ENCODE measurements at regions not wholly inside any gene's neighbourhood (a gene's known extent, or its start where the extent isn't known, plus 50 kb on each side); places are given as distances from the start of the nearest gene placed in this dataset.

DNA sequence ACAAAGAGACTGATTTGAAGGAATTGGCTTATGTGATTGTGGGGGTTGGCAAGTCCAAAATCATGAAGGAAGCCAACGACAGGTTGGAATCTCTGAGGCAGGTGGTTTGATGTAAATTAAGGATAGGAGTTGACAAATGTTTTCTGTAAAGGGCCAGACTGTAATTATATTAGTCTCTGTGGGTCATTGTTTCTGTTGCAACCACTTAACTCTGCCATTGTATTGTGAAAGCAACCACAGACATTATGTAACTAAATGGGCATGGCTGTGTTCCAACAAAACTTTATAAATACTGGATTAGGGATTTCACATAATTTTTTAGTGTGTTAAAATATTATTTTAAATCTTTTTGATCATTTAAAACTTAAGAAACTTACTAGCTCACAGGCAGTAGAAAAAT, 199.2 kb upstream of the MYLIP start:
- Mint-ChIP-seq H3K4me1 (ENCODE audit: low read depth) (peaks cover 30% of the 10 kb centered on the region), H3K27me3 (no peaks in the 10 kb centered on the region), H3K4me3 (no peak overlapping the region), H3K36me3 (ENCODE audit: low read depth) (peaks cover 7% of the 10 kb centered on the region), H3K27ac (no peak overlapping the region), H3K9me3 (peaks cover 33% of the 10 kb centered on the region)
- intact Hi-C loops (cut with micrococcal nuclease), result no loop called here

DNA sequence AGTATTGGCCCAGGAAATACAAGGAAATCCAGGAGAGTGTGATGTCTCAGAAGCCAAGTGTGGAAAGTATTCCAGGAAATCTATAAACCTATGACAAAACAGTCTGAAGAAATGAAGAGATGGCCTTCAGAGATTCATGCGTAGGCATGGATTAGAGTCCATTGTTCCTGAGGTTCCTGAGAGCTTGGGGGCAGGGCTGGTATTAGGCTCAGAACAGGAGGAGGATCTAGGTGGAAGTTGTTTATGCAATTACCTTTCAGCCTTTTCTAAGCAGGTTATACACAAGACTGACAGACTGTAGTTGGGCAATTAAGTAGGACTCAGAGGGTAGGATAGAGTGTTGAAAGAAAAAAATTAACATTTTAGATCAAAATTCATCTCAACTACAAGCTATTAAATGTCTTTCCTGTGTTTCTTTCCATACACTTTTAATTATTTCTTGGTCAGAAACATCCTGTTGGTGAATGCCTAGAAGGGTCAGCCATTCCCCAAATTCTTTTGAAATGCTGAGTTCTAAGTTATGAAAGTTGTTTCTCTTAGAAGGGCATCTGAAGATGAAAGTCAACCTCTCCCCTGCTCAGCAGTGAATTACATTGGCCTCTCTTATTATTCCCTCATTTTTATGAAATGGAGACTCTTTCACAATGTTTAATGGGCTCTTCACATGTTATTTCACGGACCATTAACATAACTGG, 201.2 kb upstream of the MYLIP start:
- H3K27ac Mint-ChIP-seq, result no peak overlapping the region
- peaks cover 38% of the 10 kb centered on the region for H3K9me3 Mint-ChIP-seq
- H3K4me1 Mint-ChIP-seq (ENCODE audit: low read depth), result peaks cover 30% of the 10 kb centered on the region
- intact Hi-C loops (cut with micrococcal nuclease), result no loop called here
- peaks cover 7% of the 10 kb centered on the region for H3K36me3 Mint-ChIP-seq (ENCODE audit: low read depth)
- no peaks in the 10 kb centered on the region for H3K27me3 Mint-ChIP-seq
- no peak overlapping the region for H3K4me3 Mint-ChIP-seq

DNA sequence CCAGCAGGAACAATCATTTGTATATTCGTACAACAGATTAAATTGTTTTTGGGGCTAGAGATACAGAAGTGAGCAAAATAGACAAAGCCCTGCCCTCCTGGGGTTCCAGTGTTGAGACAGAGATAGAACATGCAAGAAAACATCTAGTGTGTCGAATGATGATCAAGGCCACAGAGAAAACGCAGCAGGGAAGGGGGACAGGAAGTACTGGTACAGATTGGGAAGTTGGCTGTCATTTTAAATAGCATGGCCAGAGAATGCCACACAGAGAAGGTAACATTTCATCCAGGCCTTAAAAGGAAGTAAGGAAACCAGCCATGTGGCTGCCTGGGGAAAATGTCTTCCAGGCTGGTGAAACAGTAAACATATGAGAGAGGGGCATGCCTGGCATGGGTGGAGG, 202.6 kb upstream of the MYLIP start:
- H3K9me3 Mint-ChIP-seq, result peaks cover 26% of the 10 kb centered on the region
- H3K4me3 Mint-ChIP-seq, result no peak overlapping the region
- H3K4me1 Mint-ChIP-seq (ENCODE audit: low read depth), result peaks cover 35% of the 10 kb centered on the region
- no peaks in the 10 kb centered on the region for H3K27me3 Mint-ChIP-seq
- intact Hi-C loops (cut with micrococcal nuclease), result no loop called here
- H3K27ac Mint-ChIP-seq, result no peak overlapping the region
- peaks cover 2% of the 10 kb centered on the region for H3K36me3 Mint-ChIP-seq (ENCODE audit: low read depth)

DNA sequence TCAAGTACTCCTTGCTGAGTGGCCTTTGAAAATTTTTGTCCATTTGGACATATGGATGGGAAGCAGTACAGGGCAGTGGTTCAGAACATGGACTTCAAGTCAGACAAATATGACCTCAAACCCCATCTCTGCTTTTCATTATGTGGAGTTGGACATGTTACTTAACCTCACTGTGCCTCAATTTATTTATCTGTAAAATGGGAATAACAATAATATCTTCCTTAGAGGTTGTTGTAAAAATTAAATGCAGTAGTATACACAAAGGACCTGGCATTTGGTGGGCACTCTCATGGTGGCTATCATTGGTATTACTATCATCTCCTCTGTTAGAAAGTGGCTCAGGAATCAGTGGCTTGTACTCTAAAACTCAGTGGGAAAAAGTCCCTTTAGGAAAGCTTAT, 204.0 kb upstream of the MYLIP start:
- Mint-ChIP-seq H3K4me1 (ENCODE audit: low read depth) (peaks cover 35% of the 10 kb centered on the region), H3K36me3 (ENCODE audit: low read depth) (no peaks in the 10 kb centered on the region), H3K27ac (no peak overlapping the region), H3K9me3 (peaks cover 18% of the 10 kb centered on the region), H3K4me3 (no peak overlapping the region), H3K27me3 (no peaks in the 10 kb centered on the region)
- intact Hi-C loops (cut with micrococcal nuclease), result no loop called here

DNA sequence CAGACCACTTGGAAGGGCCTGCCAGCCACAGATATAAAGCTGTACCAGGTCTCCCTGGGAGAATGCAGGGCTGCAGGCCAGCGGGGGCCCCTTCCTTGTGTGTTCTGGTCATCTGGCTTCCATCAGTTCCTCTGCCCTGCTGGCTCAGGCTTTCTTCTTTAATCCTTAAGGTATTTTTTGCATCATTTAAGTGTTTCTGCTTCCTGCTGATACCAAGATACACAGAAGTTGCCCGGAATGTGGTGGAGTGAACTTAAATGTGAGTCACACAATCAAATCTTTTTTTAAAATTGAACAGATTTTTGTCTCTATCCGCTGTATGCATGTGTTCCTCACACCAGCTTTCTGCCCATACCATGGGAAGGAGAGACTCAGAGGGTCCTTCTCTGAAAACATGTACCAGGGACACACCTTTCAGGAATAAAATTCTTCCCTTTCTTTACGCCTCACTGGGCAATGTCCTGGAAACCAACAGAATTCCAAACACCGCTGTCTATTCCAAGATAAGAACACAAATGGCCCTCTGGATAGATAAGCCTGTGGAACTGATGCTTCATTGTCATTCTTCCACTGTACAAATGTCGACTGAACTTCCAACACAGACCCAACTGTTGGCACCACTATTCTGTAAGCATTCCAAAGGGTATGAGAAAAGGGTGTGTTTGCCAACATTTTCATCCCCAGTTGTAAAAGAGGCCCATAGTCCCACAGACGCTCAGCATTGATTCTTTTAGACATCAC, 206.2 kb upstream of the MYLIP start:
- Mint-ChIP-seq H3K27me3 (no peaks in the 10 kb centered on the region), H3K9me3 (peaks cover 18% of the 10 kb centered on the region), H3K4me3 (no peak overlapping the region), H3K27ac (no peak overlapping the region), H3K36me3 (ENCODE audit: low read depth) (no peaks in the 10 kb centered on the region), H3K4me1 (ENCODE audit: low read depth) (peaks cover 22% of the 10 kb centered on the region)
- intact Hi-C loops (cut with micrococcal nuclease), result no loop called here

DNA sequence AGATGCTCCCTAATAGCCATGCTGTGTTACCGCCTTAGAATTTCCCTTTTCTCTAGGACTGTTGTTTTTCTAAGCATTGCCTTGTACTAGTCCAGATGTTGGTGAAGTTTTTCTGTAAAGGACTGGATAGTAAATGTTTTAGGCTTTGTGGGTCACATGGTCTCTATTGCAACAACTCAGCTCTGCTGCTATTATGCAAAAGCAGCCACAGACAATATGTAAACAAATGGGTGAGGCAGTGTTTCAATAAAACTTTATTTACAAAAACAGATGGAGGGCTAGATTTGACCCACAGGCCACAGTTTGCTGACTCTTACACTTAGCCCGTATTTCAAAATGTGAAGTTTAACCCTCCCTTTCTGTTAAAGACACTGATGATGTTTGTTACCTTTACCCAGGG, 207.6 kb upstream of the MYLIP start:
- H3K4me1 Mint-ChIP-seq (ENCODE audit: low read depth), result peaks cover 8% of the 10 kb centered on the region
- H3K9me3 Mint-ChIP-seq, result peaks cover 7% of the 10 kb centered on the region
- intact Hi-C loops (cut with micrococcal nuclease), result no loop called here
- H3K27me3 Mint-ChIP-seq, result no peaks in the 10 kb centered on the region
- H3K4me3 Mint-ChIP-seq, result no peak overlapping the region
- H3K27ac Mint-ChIP-seq, result no peak overlapping the region
- H3K36me3 Mint-ChIP-seq (ENCODE audit: low read depth), result no peaks in the 10 kb centered on the region

DNA sequence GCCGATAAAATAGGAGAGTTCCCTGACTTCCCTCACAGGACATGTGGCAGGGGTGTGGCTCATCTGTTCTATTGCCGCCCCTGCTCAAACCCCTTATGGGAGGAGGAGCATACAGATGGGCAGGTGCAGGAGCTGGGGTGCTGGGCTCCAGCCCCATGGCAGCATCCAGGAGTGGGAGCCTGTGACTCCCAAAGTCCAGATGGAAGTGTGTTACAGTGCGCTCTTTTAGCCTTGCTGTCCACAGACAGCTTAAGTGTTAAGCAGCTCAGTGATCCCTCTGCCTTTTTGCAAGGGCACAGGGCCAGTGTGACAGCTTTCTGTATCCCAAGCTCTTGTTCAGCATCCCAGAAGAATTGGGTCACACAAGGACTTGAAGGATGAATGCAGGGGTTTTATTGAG, 212.3 kb upstream of the MYLIP start:
- no peak overlapping the region for H3K4me3 Mint-ChIP-seq
- no peaks in the 10 kb centered on the region for H3K36me3 Mint-ChIP-seq (ENCODE audit: low read depth)
- H3K9me3 Mint-ChIP-seq, result no peaks in the 10 kb centered on the region
- intact Hi-C loops (cut with micrococcal nuclease), result no loop called here
- no peaks in the 10 kb centered on the region for H3K27me3 Mint-ChIP-seq
- no peak overlapping the region for H3K27ac Mint-ChIP-seq
- H3K4me1 Mint-ChIP-seq (ENCODE audit: low read depth), result peaks cover 10% of the 10 kb centered on the region

DNA sequence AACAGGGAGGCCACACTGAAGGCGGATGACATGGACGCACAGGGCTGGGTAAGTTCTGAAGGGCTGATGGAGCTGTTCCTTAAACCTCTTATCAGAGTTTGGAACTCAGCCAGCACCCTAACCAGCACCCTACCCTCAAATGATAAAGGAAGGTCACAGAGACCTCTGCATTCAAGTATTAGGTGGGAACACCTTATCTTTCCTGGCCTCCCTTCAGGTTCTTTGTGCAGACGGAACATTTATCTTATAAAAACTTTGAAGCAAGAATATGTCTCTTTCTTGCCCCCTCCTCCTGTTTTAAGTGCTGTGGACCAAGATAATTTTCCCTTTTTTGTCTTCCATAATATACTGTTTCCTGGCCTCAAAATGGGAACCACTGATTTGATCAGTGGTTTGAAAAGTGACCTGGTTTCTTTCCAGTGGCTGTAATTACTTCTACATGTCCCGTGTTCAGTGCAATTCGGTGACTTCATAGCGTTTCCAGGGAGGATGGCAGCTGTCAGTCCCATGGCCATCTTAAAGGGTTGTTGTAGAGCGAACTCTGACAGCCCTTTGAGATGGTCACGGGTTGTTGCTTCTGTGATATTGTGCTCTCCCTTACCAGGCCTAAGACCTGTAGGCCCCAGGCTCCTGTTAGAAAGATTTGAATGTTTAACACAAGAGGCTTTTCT, 213.2 kb upstream of the MYLIP start:
- Mint-ChIP-seq H3K4me3 (no peak overlapping the region), H3K36me3 (ENCODE audit: low read depth) (no peaks in the 10 kb centered on the region), H3K27me3 (no peaks in the 10 kb centered on the region), H3K9me3 (no peaks in the 10 kb centered on the region), H3K27ac (no peak overlapping the region), H3K4me1 (ENCODE audit: low read depth) (peaks cover 10% of the 10 kb centered on the region)
- intact Hi-C loops (cut with micrococcal nuclease), result no loop called here

DNA sequence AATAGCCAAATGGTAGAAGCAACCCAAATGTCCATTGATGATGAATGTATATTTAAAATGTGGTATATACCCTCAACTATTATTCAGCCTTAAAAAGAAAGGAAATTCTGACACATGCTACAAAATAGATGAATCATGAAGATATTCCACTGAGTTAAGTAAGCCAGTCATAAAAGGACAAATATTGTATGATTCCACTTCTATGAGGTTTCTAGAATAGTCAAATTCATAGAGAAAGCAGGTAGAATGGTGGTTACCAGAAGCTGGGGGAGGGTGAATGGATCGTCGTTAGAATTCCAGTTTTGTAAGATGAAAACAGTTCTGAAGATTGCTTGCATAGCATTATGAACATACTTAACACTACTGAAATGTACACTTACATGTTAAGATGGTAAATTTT, 214.3 kb upstream of the MYLIP start:
- Mint-ChIP-seq H3K9me3 (no peaks in the 10 kb centered on the region), H3K36me3 (ENCODE audit: low read depth) (no peaks in the 10 kb centered on the region), H3K4me3 (no peak overlapping the region), H3K27me3 (no peaks in the 10 kb centered on the region), H3K27ac (no peak overlapping the region), H3K4me1 (ENCODE audit: low read depth) (peaks cover 10% of the 10 kb centered on the region)
- intact Hi-C loops (cut with micrococcal nuclease), result no loop called here

DNA sequence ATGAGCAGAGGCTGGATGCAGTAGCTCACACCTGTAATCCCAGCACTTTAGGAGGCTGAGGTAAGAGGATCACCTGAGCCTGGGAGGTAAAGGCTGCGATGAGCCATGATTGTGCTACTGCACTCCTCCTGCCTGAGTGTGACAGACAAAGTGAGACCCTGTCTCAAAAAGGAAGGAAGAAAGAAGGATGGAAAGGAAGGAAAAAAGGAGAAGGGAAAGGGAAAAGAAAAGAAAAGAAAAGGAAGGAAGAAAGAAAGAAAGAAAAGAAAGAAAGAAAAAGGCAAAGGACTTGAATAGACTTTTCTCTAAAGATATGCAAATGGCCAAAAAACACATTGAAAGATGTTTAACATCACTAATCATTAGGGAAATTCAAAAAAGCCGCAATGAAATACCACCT, 215.3 kb upstream of the MYLIP start:
- H3K4me1 Mint-ChIP-seq (ENCODE audit: low read depth), result peaks cover 10% of the 10 kb centered on the region
- H3K27me3 Mint-ChIP-seq, result no peaks in the 10 kb centered on the region
- no peak overlapping the region for H3K4me3 Mint-ChIP-seq
- no peaks in the 10 kb centered on the region for H3K9me3 Mint-ChIP-seq
- H3K27ac Mint-ChIP-seq, result no peak overlapping the region
- intact Hi-C loops (cut with micrococcal nuclease), result no loop called here
- no peaks in the 10 kb centered on the region for H3K36me3 Mint-ChIP-seq (ENCODE audit: low read depth)

DNA sequence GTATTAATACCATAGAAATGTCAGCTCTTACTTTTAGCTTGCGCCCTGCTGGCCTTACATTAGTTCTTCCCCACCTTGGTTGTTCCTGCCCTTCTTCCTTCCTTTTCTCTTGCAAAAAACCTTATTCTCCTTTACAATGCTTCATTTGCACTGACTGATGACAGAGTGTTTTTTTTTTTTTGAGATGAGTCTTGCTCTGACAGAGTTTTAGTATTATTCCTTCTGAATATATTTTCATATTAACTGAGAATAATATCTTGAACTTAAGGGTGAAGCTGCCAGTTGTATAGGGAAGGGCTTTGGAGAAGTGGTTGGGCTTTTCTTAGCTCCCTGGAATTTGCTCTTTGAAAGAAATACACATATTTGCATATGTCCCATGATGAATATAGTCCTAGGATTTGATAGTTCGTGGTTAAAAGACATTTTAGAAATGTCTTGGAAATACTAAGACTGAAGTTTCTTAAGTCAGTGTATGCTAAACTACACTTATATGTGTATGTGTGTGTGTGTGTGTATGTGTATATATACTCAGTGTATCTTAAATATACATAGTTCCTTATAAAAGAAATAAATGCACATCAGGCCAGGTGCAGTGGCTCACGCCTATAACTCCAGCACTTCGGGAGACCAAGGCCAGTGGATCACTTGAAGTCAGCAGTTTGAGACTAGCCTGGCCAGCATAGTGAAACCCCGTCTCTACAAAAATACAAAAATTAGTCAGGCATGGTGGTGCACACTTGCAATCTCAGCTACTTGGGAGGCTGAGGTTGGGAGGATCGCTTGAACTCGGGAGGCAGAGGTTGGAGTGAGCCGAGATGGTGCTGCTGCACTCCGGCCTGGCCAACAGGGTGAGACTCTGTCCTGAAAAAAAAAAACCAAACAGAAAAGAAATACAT, 216.1 kb upstream of the MYLIP start:
- intact Hi-C loops (cut with micrococcal nuclease), result no loop called here
- no peaks in the 10 kb centered on the region for H3K9me3 Mint-ChIP-seq
- H3K4me3 Mint-ChIP-seq, result no peak overlapping the region
- H3K27ac Mint-ChIP-seq, result no peak overlapping the region
- H3K27me3 Mint-ChIP-seq, result no peaks in the 10 kb centered on the region
- peaks cover 14% of the 10 kb centered on the region for H3K4me1 Mint-ChIP-seq (ENCODE audit: low read depth)
- no peaks in the 10 kb centered on the region for H3K36me3 Mint-ChIP-seq (ENCODE audit: low read depth)

DNA sequence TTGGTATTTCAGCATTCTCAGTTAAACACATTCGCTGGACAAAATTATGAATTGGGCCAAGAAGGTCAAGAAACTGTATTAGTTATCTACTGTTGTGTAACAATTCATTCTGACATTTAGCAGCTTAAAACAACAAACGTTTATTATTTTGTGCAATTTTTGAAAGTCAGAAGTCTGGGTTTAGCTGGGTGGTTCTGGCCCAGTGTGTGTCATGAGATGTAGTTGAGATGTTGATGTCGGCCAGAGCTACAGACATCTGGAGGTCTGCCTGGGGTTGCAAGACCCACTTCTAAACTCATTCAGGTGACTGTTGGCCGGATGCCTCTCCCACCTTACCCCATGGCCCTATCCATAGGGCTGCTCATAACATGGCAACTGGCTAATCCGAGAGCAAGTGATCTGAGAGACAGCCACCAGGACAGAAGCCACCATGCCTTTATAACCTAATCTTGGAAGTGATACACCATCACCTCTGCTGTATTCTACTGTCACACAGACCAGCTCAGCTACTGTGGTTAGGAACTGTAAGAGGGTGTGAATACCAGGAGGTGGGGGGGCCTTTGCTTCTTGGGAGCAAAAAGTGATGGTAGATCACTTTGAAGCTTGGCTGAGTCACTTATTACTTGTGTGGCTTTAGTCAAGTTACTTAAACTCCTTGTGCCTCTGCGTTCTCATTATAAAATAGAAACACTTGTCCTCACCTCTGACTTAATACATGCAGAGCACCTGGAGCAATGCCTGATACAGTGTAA, 217.0 kb upstream of the MYLIP start:
- Mint-ChIP-seq H3K36me3 (ENCODE audit: low read depth) (no peaks in the 10 kb centered on the region), H3K27me3 (no peaks in the 10 kb centered on the region), H3K4me3 (no peak overlapping the region), H3K27ac (no peak overlapping the region), H3K9me3 (no peaks in the 10 kb centered on the region), H3K4me1 (ENCODE audit: low read depth) (peaks cover 22% of the 10 kb centered on the region)
- intact Hi-C loops (cut with micrococcal nuclease), result no loop called here

DNA sequence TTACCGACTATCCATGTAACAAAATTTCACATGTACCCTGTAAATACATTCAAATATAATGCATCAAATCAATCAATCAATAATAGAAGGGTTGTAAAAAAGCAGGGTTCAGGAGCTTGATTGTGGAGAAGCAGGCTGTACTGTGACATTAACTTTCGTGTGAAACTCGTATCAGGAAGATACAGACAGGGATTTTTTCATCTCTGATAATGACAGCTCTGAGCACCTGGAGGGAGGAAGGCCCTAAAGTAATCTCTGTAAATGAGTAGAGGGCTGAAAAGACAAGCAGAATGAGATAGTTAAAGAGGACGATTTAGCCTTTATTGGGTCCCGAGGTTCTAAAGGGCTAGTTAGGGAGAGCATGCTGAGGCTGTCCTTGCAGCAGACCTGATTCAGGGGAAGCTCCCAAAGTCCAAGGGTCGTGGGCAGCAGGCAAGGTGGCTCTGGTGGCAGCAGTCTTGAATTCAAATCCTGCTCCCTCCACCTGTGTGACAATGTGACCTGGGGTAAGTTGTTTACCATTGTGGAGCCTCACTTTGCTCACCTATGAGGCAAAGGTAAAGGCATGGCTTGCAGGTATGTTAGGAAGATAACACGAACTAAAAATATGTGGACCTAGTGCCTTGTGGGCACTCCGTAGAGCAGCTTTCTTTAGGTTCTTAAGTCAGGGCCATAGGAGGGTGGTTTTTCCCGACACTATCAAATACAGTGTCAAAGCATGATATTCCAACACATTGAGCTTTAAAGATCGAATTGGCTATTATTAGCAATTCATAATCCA, 219.4 kb upstream of the MYLIP start:
- H3K27ac Mint-ChIP-seq, result no peak overlapping the region
- intact Hi-C loops (cut with micrococcal nuclease), result no loop called here
- no peaks in the 10 kb centered on the region for H3K27me3 Mint-ChIP-seq
- no peak overlapping the region for H3K4me3 Mint-ChIP-seq
- no peaks in the 10 kb centered on the region for H3K9me3 Mint-ChIP-seq
- no peaks in the 10 kb centered on the region for H3K36me3 Mint-ChIP-seq (ENCODE audit: low read depth)
- peaks cover 46% of the 10 kb centered on the region for H3K4me1 Mint-ChIP-seq (ENCODE audit: low read depth)

Data from dendritic cell treated with granulocyte-macrophage colony-stimulating factor and Interleukin-4, amounts not matched to agents 40 ng/mL and 50 ng/mL, for 4 days (primary cell).